ENCODE measurements at regions not wholly inside any gene's neighbourhood (a gene's known extent, or its start where the extent isn't known, plus 50 kb on each side); places are given as distances from the start of the nearest gene placed in this dataset.

DNA sequence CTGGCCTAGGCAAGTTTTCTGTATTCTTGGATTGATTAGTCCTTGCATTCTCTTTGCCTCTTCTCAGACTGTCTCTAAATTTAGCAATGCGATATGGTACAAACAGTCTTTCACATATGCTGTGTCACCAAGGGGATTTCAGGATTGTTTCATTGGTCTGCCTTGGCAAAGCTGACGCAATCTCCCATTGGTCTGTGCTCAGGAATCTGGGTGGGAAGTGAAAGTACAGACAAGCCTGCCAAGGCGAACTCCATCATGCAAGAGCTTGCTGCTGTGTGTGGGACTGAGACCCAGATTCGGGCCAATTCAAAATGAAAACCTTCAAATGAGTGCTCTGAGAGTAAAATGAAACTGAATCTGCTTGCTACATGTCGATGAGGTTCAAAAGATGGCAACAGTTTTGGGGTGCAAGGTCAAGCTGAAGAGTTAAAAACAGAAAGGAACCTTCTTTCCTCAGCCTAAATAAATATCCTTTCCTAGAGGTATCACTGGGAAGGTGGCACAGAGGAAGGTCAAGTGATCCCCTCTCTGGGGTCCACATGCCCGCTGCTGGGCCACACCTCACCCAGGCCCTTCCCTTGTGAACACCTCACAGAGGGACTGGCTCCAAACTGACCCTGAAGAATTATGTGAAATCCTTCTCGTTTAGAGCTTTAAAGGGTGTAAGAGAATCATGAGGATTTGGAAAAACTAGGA, 198.8 kb upstream of the PREP start:
- 63% methylated on average over 4 of the region's 7 CpGs for WGBS (ENCODE audit: insufficient coverage)
- H3K27ac ChIP-seq (ENCODE audit: low read length), result no peak overlapping the region
- DNase-seq (peak in 2 of 35 experiments; percentile 2 to 35), ATAC-seq (replicated peaks in 1 of 4) (no peak)
- ChIA-PET POLR2A (no interaction called here), CTCF (no interaction called here)
- H3K4me1 Mint-ChIP-seq, result peaks cover 0 to 8% (median 6%) of the 10 kb centered on the region in 3 donors
- H3K4me1 ChIP-seq (ENCODE audit: control insufficient read depth in 1 of 2, extremely low read depth in 1 of 2, insufficient read depth in 2 of 2, low read length in 2 of 2), result peaks cover 0 to 4% of the 10 kb centered on the region in 2 experiments
- no peaks in the 10 kb centered on the region for H3K36me3 ChIP-seq (ENCODE audit: control insufficient read depth in 2 of 2, extremely low read depth in 1 of 2, insufficient read depth in 1 of 2, low read length in 1 of 2)
- H3K4me3 Mint-ChIP-seq, result peak overlapping the region; percentile 41 to 46 (median 42)
- H3K27me3 Mint-ChIP-seq, result no peaks in the 10 kb centered on the region
- no peaks in the 10 kb centered on the region for H3K36me3 Mint-ChIP-seq
- H3K4me3 ChIP-seq (ENCODE audit: control insufficient read depth in 1 of 2, extremely low read depth in 1 of 2, low read length in 1 of 2), result no peak overlapping the region
- H3K27me3 ChIP-seq (replicated peaks in 1 of 2; ENCODE audit: control insufficient read depth in 2 of 2, extremely low read depth in 1 of 2, insufficient read depth in 2 of 2, low read length in 1 of 2), result no peaks in the 10 kb centered on the region
- peak overlapping the region in 1 of 2 donors; percentile 1 for H3K27ac Mint-ChIP-seq
- H3K9me3 ChIP-seq, result no peaks in the 10 kb centered on the region
- H3K9me3 Mint-ChIP-seq, result peaks cover 0 to 11% (median 0%) of the 10 kb centered on the region in 3 donors

DNA sequence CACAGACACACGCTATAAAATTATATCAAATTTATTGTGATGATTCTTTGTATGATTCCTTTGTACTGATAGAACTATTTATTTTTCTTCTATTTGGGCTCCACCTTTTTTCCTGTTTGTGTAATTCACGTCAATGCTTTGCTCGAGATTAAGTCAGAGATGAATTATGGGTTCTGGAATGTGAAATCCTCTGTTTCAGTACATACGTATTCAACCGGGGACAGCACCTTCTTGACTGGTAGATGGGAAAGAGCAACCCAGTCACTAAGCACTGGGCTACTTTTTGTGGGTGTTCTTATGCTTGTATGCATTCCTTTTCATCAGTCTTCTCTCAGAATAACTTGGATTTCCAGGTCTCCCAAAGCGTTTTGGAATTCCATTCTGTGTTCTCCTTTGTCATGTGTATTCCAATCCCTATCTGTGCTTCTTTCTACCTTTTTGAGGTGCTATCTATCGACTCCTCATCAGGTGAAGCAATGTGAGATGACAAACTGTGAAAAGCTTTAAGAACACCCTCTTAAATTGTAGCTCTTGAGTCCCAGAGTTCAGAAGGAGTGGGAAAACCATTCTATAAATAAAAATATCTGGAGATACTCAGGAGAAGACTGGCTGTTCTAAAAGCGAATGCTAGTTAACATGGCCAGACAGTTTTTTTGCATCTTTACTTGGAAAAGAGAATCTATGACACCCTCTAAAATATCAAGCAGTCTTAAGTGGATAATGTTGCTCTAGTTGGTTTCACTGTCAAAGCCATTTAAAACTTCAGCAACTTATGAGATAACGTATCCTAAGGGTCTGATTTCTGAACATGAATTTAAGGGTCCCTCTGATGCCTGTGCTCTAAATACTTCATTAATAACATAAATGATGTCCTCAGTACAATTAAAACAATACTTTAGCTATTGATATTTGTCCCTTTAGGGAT, 197.7 kb upstream of the PREP start:
- POLR2A ChIA-PET, result no interaction called here
- ATAC-seq (replicated peaks in 1 of 4) (no peak), DNase-seq (no peak)
- Mint-ChIP-seq H3K4me3 (no peak overlapping the region), H3K4me1 (peaks cover 0 to 8% (median 6%) of the 10 kb centered on the region in 3 donors), H3K27me3 (no peaks in the 10 kb centered on the region), H3K9me3 (peaks cover 0 to 7% (median 0%) of the 10 kb centered on the region in 3 donors), H3K36me3 (no peaks in the 10 kb centered on the region), H3K27ac (no peak overlapping the region)
- CTCF ChIA-PET, result no interaction called here
- Histone ChIP-seq H3K36me3 (ENCODE audit: control insufficient read depth in 2 of 2, extremely low read depth in 1 of 2, insufficient read depth in 1 of 2, low read length in 1 of 2) (no peaks in the 10 kb centered on the region), H3K9me3 (no peaks in the 10 kb centered on the region), H3K27me3 (replicated peaks in 1 of 2; ENCODE audit: control insufficient read depth in 2 of 2, extremely low read depth in 1 of 2, insufficient read depth in 2 of 2, low read length in 1 of 2) (no peaks in the 10 kb centered on the region), H3K27ac (ENCODE audit: low read length) (no peak overlapping the region), H3K4me3 (ENCODE audit: control insufficient read depth in 1 of 2, extremely low read depth in 1 of 2, low read length in 1 of 2) (no peak overlapping the region), H3K4me1 (ENCODE audit: control insufficient read depth in 1 of 2, extremely low read depth in 1 of 2, insufficient read depth in 2 of 2, low read length in 2 of 2) (peaks cover 0 to 4% of the 10 kb centered on the region in 2 experiments)
- WGBS (ENCODE audit: insufficient coverage), result no CpG with 5 or more reads among the region's 9 CpGs

GRCh38 chr6:105598264-105598663, 195.4 kb upstream of the PREP start:
- no peaks in the 10 kb centered on the region for H3K27me3 Mint-ChIP-seq
- DNase-seq (no peak), ATAC-seq (replicated peaks in 1 of 4) (no peak)
- no CpG with 5 or more reads among the region's 3 CpGs for WGBS (ENCODE audit: insufficient coverage)
- no peaks in the 10 kb centered on the region for H3K27me3 ChIP-seq (replicated peaks in 1 of 2; ENCODE audit: control insufficient read depth in 2 of 2, extremely low read depth in 1 of 2, insufficient read depth in 2 of 2, low read length in 1 of 2)
- H3K36me3 ChIP-seq (ENCODE audit: control insufficient read depth in 2 of 2, extremely low read depth in 1 of 2, insufficient read depth in 1 of 2, low read length in 1 of 2), result no peaks in the 10 kb centered on the region
- H3K4me1 ChIP-seq (ENCODE audit: control insufficient read depth in 1 of 2, extremely low read depth in 1 of 2, insufficient read depth in 2 of 2, low read length in 2 of 2), result peaks cover 4 to 8% of the 10 kb centered on the region in 2 experiments
- peaks cover 2 to 8% (median 8%) of the 10 kb centered on the region in 3 donors for H3K4me1 Mint-ChIP-seq
- H3K27ac Mint-ChIP-seq, result no peak overlapping the region
- H3K27ac ChIP-seq (ENCODE audit: low read length), result no peak overlapping the region
- CTCF ChIA-PET, result no interaction called here
- H3K4me3 ChIP-seq (ENCODE audit: control insufficient read depth in 1 of 2, extremely low read depth in 1 of 2, low read length in 1 of 2), result no peak overlapping the region
- H3K4me3 Mint-ChIP-seq, result no peak overlapping the region
- no peaks in the 10 kb centered on the region for H3K36me3 Mint-ChIP-seq
- no peaks in the 10 kb centered on the region for H3K9me3 ChIP-seq
- POLR2A ChIA-PET, result no interaction called here
- peaks cover 0 to 5% (median 0%) of the 10 kb centered on the region in 3 donors for H3K9me3 Mint-ChIP-seq

GRCh38 chr6:105596284-105596755, 193.4 kb upstream of the PREP start:
- no peak overlapping the region for H3K4me3 Mint-ChIP-seq
- POLR2A ChIA-PET, result no interaction called here
- peaks cover under 1 to 14% of the 10 kb centered on the region in 2 experiments for H3K4me1 ChIP-seq (ENCODE audit: control insufficient read depth in 1 of 2, extremely low read depth in 1 of 2, insufficient read depth in 2 of 2, low read length in 2 of 2)
- H3K27me3 ChIP-seq (replicated peaks in 1 of 2; ENCODE audit: control insufficient read depth in 2 of 2, extremely low read depth in 1 of 2, insufficient read depth in 2 of 2, low read length in 1 of 2), result no peaks in the 10 kb centered on the region
- H3K27me3 Mint-ChIP-seq, result no peaks in the 10 kb centered on the region
- no peak overlapping the region for H3K4me3 ChIP-seq (ENCODE audit: control insufficient read depth in 1 of 2, extremely low read depth in 1 of 2, low read length in 1 of 2)
- peaks cover 4 to 13% (median 11%) of the 10 kb centered on the region in 3 donors for H3K4me1 Mint-ChIP-seq
- no peaks in the 10 kb centered on the region for H3K36me3 Mint-ChIP-seq
- H3K27ac ChIP-seq (ENCODE audit: low read length), result no peak overlapping the region
- no peaks in the 10 kb centered on the region for H3K9me3 ChIP-seq
- DNase-seq (no peak), ATAC-seq (replicated peaks in 1 of 4) (no peak)
- no peaks in the 10 kb centered on the region for H3K36me3 ChIP-seq (ENCODE audit: control insufficient read depth in 2 of 2, extremely low read depth in 1 of 2, insufficient read depth in 1 of 2, low read length in 1 of 2)
- CTCF ChIA-PET, result no interaction called here
- no CpG with 5 or more reads among the region's 4 CpGs for WGBS (ENCODE audit: insufficient coverage)
- no peak overlapping the region for H3K27ac Mint-ChIP-seq
- peaks cover 0 to 5% (median 0%) of the 10 kb centered on the region in 3 donors for H3K9me3 Mint-ChIP-seq

DNA sequence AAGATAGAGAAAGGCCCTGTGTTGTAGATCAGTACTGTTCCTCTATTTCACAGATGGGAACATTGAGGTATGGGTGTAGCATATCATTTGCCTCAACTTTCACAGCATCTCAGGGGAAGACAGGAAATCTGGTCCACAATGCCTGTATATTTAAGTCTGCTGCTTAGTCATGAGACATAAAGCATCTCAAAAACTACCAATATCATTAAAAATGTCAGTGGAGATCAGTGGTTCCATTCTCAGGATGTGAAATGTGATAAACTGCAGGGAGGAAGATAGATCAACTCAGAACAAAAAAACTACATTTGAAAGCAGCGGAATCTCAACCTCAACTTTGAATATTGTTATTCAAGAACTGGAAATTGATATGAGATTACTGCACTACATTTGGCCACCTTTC, 192.9 kb upstream of the PREP start:
- H3K27me3 ChIP-seq (replicated peaks in 1 of 2; ENCODE audit: control insufficient read depth in 2 of 2, extremely low read depth in 1 of 2, insufficient read depth in 2 of 2, low read length in 1 of 2), result no peaks in the 10 kb centered on the region
- H3K4me3 Mint-ChIP-seq, result no peak overlapping the region
- no peak overlapping the region for H3K27ac Mint-ChIP-seq
- ATAC-seq (replicated peaks in 1 of 4) (no peak), DNase-seq (no peak)
- ChIA-PET CTCF (no interaction called here), POLR2A (no interaction called here)
- no peak overlapping the region for H3K27ac ChIP-seq (ENCODE audit: low read length)
- H3K4me1 Mint-ChIP-seq, result peaks cover 9 to 18% (median 14%) of the 10 kb centered on the region in 3 donors
- H3K9me3 Mint-ChIP-seq, result peaks cover 0 to 5% (median 0%) of the 10 kb centered on the region in 3 donors
- H3K36me3 Mint-ChIP-seq, result no peaks in the 10 kb centered on the region
- H3K27me3 Mint-ChIP-seq, result no peaks in the 10 kb centered on the region
- H3K9me3 ChIP-seq, result no peaks in the 10 kb centered on the region
- no CpG with 5 or more reads among the region's 1 CpG for WGBS (ENCODE audit: insufficient coverage)
- H3K4me3 ChIP-seq (ENCODE audit: control insufficient read depth in 1 of 2, extremely low read depth in 1 of 2, low read length in 1 of 2), result no peak overlapping the region
- H3K4me1 ChIP-seq (ENCODE audit: control insufficient read depth in 1 of 2, extremely low read depth in 1 of 2, insufficient read depth in 2 of 2, low read length in 2 of 2), result peaks cover 5 to 17% of the 10 kb centered on the region in 2 experiments
- no peaks in the 10 kb centered on the region for H3K36me3 ChIP-seq (ENCODE audit: control insufficient read depth in 2 of 2, extremely low read depth in 1 of 2, insufficient read depth in 1 of 2, low read length in 1 of 2)

GRCh38 chr6:105594821-105595220, 191.9 kb upstream of the PREP start:
- H3K4me3 Mint-ChIP-seq, result no peak overlapping the region
- H3K27me3 ChIP-seq (replicated peaks in 1 of 2; ENCODE audit: control insufficient read depth in 2 of 2, extremely low read depth in 1 of 2, insufficient read depth in 2 of 2, low read length in 1 of 2), result no peaks in the 10 kb centered on the region
- 100% methylated on average over 1 of the region's 4 CpGs for WGBS (ENCODE audit: insufficient coverage)
- ATAC-seq (replicated peaks in 1 of 4) (no peak), DNase-seq (no peak)
- H3K27me3 Mint-ChIP-seq, result no peaks in the 10 kb centered on the region
- peaks cover 10 to 23% of the 10 kb centered on the region in 2 experiments for H3K4me1 ChIP-seq (ENCODE audit: control insufficient read depth in 1 of 2, extremely low read depth in 1 of 2, insufficient read depth in 2 of 2, low read length in 2 of 2)
- H3K36me3 Mint-ChIP-seq, result no peaks in the 10 kb centered on the region
- H3K9me3 Mint-ChIP-seq, result peaks cover 0 to 5% (median 0%) of the 10 kb centered on the region in 3 donors
- ChIA-PET POLR2A (no interaction called here), CTCF (no interaction called here)
- no peaks in the 10 kb centered on the region for H3K36me3 ChIP-seq (ENCODE audit: control insufficient read depth in 2 of 2, extremely low read depth in 1 of 2, insufficient read depth in 1 of 2, low read length in 1 of 2)
- no peak overlapping the region for H3K4me3 ChIP-seq (ENCODE audit: control insufficient read depth in 1 of 2, extremely low read depth in 1 of 2, low read length in 1 of 2)
- no peak overlapping the region for H3K27ac Mint-ChIP-seq
- no peak overlapping the region for H3K27ac ChIP-seq (ENCODE audit: low read length)
- H3K9me3 ChIP-seq, result no peaks in the 10 kb centered on the region
- peaks cover 12 to 20% (median 17%) of the 10 kb centered on the region in 3 donors for H3K4me1 Mint-ChIP-seq
